GM18873 (cell line): ENCODE measurements at regions not wholly inside any gene's neighbourhood (a gene's known extent, or its start where the extent isn't known, plus 50 kb on each side); places are given as distances from the start of the nearest gene placed in this dataset.

ENCODE experiments used
- ATAC-seq: cut with Tn5 transposase; IDR thresholded peaks from one replicate; pipeline ENCODE4 v1.9.1; 2021; ENCODE audit warnings: mild to moderate bottlenecking, moderate library complexity, moderate number of reproducible peaks; ENCODE audit not compliant: unreplicated experiment, low FRiP score

- ATAC-seq: no peak
These were observed 98.9 kb downstream of the SPRY1 start for GRCh38 chr4:123495530-123495929.

DNA sequence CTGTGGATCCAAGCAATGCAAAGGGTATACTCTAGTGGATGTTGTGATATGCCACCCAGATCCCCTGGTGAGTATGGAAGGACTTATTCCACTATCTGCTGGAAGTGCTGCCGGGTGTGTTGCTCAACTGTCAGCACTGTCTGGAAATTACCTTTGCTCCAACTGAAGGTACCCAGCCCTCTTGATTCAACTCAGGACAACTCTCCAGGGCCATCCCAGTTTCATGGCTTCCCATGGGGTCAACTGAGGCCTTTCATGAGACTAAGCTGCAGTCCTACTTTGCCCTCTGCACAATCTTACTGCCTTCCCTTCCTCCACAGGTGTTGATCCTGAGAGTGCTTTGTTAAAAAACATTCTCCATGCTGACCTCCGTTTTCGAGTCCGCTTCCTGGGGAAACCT, 99.8 kb downstream of the SPRY1 start:
- ATAC-seq: no peak

GRCh38 chr4:123497340-123497739, 100.7 kb downstream of the SPRY1 start:
- ATAC-seq: no peak

- ATAC-seq: no peak
These were observed 105.1 kb downstream of the SPRY1 start for GRCh38 chr4:123501733-123502132.

- no peak for ATAC-seq
These were observed 107.2 kb downstream of the SPRY1 start for GRCh38 chr4:123503698-123504363.

DNA sequence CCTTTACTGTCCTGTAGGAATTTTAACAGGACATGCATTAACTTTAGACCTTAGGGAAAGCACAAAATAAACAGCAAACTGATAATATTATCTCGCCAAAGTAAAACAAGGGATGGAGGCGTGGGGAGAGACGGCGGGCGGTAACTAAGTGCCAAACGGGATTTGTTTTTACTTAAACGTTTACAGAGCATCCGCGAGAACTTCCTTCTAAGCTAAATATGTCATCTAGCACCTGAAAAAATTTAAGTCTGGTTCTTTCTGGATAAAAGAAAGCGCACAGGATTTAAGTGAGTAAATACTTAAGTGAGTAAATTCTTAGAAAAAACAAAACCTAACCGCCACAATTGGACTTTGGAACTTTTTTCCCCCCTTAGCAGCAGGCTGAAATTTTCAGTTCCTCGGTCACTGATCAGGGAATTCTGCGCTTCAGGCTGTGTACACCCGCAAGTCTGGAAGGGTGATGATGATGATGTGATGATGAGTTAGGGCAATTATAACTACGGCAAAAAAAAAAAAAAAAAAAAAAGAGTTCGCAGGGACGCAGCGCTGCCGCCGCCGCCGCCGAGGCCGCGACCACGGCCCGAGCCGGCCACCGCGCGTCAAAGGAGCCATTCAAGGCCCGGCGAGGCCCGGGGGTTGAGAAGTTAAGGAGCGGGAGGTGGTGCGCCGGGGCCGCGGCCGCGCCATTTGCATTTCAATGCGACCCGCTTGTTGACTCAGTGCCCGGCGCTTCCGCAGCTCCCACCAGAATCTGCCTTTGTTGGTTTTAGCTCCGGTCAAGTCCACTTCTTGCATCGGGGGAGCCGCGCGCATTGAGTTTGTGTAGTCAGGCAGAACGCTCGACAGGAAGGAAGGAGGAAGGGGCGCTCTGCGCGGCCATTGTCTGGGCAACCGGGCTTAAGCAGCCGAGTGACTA, 108.8 kb downstream of the SPRY1 start:
- ATAC-seq: no peak

DNA sequence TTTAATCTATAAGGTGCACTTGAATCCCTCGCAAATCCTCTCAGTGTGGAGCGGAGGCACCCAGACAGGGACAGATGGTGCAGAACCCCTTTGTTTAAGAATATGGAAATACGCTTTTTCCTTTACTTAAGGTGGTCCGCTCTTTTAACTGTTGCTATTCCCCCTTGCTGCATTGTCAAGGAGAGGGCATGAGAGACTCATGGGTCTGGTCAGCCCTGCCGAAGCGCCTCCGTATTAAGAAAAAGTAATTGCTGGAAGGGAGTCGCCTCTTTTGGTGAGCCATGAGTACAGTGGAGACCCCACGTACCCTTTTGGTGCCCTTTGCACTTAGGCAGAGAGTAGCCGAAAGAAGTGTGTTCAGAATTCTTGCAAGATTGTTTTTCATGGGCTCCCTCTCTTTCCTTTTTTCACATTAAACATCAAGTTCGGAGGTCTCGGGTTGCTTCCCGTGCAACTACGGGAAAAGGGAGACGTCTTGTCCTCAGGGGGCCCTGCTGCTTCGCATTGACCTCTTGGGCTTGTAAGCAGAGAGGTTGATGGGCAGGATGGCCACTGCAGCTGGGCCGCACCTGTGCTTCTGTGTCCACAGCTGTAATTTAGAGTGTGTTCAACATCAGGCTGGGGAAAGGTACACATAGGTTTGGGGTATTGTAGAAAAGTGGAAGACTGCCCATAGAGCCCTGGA, 109.6 kb downstream of the SPRY1 start:
- no peak for ATAC-seq

DNA sequence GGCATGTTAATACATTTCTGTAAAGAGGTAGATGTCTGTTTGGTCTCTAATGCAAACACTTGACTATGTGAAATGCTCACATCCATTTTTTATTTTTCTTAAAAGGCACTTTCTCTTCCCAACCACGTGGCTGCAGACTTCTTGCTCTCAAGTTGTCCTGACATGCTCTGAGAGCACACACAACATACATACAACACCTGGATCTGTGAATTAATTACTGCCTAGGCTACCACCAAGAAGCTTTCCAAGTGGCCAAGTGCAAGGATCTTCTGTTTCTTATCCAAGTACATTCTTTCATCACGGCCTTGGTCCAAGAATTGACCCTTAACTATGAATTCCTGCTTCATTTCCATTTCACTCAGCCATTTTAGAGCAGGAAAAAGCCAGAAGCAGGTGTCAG, 110.8 kb downstream of the SPRY1 start:
- ATAC-seq: no peak

- ATAC-seq: no peak
These were observed 113.6 kb downstream of the SPRY1 start for GRCh38 chr4:123510221-123510620.

- no peak for ATAC-seq
These were observed 114.1 kb downstream of the SPRY1 start for GRCh38 chr4:123510659-123511058.

- no peak for ATAC-seq
These were observed 120.0 kb downstream of the SPRY1 start for GRCh38 chr4:123516576-123516975.

DNA sequence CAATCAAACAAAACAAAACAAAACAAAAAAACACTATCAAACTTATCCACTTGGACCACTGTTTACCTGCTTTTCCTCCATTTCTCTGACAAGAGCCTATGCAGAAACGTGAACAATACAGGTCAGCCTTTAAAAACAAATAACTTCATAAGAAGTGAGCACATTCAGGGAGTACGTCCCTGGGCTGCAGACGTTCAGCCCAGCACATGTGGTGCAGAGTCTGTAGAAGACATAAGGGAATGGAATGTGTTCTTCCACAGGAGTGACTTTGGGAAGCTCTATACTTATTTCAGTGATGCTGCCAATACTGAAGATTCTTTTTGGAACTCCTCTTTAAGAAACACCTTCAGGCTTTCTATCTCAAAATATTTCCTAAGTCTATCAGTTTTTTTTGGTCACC, 120.6 kb downstream of the SPRY1 start:
- ATAC-seq: no peak

GRCh38 chr4:123517971-123518370, 121.4 kb downstream of the SPRY1 start:
- ATAC-seq: no peak

DNA sequence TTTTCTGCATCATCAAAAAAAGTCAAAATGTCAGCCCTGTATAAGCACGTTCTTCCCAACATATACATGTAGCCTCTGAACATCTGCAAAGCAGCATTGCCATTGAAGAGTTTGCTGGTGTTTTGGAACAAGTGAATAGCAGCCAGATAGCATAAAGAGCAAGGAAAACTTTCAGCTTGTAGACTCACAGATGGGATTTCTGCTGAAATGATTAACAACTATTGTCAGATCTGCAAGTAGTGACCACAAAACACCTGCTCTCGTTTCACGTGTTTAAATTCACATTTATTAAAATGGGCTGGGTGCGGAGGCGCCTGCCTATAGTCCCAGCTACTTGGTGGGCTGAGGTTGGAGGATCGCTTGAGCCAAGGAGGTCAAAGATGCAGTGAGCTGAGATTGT, 123.7 kb downstream of the SPRY1 start:
- no peak for ATAC-seq

GRCh38 chr4:123522081-123522480, 125.5 kb downstream of the SPRY1 start:
- ATAC-seq: no peak

DNA sequence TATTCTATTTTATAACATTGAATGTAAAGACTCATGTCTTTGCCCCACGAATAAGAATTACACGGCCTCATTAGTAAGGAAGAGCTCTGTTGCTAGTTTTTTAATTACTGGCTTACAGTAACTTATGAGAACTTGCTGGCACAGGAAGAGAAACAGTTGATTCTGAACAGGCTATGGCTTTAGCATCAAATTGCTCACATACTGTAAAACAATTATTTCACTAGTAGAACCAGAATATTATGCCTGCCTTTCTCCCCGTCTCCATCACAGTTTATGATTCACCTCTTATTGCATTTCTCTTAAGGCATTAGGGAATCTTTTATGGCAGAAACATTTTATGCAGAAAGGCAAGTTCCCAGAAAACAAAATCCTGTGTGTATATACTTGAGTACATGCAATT, 126.1 kb downstream of the SPRY1 start:
- no peak for ATAC-seq

GRCh38 chr4:123524958-123525628, 128.5 kb downstream of the SPRY1 start:
- no peak for ATAC-seq

DNA sequence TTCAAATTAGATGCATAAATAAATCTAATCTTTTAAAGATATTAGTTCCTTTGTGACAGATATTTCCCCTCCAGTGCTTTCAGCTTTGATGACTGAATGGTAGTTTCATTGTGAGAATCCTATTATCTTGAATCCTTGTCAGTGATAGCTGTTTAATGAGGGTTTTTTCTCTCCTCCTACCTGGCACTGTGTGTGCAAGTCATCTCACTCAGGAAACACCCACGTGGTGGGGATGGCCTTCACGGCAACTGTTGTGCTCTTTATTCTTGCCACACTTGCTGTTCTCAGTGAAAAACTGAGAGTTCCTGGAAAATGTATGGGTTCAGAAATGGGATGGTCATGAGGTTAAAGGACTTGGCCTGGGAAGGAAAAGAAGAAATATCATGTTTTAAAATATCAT, 129.9 kb downstream of the SPRY1 start:
- no peak for ATAC-seq

DNA sequence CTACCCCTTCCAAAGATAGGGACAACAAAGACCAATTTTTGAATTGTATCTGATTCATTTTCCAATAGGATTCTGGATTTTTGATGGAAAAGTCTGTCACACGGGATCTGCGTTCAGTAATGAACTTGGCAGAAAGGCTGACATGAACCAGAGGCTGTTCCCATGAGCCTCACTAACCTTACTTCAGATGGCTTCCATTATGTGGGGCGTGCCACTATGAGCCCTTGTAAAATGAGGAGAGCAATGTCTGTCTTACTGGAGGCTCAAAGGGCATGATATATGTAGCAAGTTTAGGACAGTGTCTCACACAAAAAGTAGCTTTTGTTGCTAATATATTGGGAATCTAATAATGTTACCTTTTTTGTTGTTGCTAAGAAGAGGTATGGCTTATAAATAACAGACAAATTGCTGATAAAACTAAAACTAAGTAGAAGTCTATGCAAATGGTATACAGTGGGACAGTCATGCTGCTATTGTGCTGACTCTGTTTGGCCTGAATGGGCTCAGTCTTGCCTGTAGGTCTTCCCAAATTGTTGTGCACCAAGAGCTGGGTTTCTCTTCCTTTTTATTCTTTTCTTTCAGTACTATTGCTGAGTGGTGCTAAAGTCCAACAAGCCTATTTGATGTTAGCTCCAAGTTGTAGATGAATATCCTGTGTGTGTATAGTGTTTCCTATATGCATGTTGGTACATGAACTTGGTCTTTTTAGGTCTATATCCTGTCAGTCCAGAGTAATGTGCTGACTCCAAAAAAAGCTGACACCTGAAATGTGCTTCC, 132.1 kb downstream of the SPRY1 start:
- no peak for ATAC-seq

GRCh38 chr4:123529278-123529568, 132.6 kb downstream of the SPRY1 start:
- no peak for ATAC-seq
